HG02678 (cell line): ENCODE measurements at regions not wholly inside any gene's neighbourhood (a gene's known extent, or its start where the extent isn't known, plus 50 kb on each side); places are given as distances from the start of the nearest gene placed in this dataset.
"Not testable (repeated sequence)": the region's sequence is repeated elsewhere in the genome, so short reads cannot be mapped to it uniquely, and the experiment has no call there.

ENCODE experiments used
- ATAC-seq: cut with Tn5 transposase; IDR thresholded peaks from one replicate; pipeline ENCODE4 v1.9.1; 2021; ENCODE audit warnings: mild to moderate bottlenecking, moderate library complexity; ENCODE audit not compliant: unreplicated experiment

DNA sequence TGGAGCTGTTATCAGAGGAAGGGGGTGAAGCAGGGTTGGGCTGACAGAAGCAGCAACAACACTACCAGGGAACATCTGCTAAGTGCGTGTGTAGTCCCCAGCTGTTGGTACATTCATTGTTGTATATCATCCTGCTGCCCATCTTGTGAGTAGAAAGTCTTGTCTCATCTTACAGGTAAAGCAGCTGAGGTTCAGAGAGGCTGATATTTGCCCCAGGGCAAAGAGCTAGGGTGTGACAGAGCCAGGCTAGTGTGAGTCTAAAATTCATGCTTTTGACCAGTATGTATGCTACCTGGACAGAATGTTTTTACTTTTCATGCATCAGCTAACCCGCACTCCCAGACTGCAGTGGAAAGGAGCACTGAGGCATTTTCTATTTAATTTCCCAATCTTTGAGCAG, 221.6 kb downstream of the STK31 start:
- ATAC-seq: no peak

GRCh38 chr7:23938215-23938614, 228.2 kb downstream of the STK31 start:
- ATAC-seq: no peak

- peak; percentile 78 for ATAC-seq
Measured at GRCh38 chr7:23938937-23939552, 229.0 kb downstream of the STK31 start.

DNA sequence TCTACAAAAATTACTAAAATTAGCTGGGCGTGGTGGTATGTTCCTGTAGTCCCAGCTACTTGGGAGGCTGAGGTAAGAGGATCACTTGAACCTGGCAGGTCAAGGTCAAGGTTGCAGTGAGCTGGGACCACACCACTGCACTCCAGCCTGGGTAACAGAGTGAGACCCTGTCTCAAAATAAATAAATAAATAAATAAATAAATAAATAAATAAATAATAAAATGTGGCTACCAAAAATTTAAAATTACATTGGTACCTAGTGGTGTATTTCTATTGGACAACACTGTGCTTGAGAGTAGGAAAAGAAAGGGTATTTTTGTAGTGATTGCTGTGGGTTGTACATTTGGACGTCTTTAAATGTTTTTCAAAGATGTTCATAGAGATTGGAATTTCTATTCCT, 229.7 kb downstream of the STK31 start:
- not testable (repeated sequence) for ATAC-seq

- ATAC-seq: no peak
Measured at GRCh38 chr7:23941551-23941950, 231.5 kb downstream of the STK31 start.

- ATAC-seq: no peak
Measured at GRCh38 chr7:23942032-23942431, 232.0 kb downstream of the STK31 start.

DNA sequence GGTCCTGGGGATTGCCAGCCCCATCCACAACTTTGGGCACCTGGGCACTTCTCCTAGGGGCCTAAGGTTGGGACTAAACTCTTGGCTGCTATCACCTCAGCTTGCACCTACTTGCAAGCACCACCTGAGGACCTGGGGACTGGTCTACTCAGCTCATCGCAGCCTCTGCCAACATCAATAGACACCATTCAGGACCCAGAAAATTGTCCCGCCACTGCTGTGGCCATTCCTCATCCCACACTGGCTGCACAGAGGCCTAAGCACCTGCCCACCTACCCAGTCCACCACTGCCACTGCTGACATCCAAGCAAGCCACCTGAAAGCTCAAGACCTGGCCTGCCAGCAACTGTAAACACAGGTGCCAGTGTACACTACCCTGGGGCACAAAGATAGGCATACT, 234.1 kb downstream of the STK31 start:
- no peak for ATAC-seq

GRCh38 chr7:23945472-23945871, 235.5 kb downstream of the STK31 start:
- no peak for ATAC-seq

DNA sequence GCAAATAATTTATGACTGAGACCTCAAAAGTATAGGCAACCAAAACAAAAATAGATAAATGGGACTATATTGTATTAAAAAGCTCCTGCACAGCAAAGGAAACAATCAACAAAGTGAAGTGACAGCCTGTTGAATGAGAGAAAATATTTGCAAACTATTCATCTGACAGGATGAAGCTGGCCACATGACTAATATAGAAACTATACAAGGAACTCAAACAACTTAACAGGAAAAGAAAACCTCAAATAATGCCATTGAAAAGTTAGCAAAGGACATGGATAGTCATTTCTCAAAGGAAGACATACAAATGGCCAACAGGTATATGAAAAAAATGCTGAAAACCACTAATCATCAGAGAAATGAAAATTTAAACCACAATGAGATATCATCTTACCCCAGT, 245.1 kb downstream of the STK31 start:
- no peak for ATAC-seq

GRCh38 chr7:23955600-23956149, 245.7 kb downstream of the STK31 start:
- ATAC-seq: no peak

DNA sequence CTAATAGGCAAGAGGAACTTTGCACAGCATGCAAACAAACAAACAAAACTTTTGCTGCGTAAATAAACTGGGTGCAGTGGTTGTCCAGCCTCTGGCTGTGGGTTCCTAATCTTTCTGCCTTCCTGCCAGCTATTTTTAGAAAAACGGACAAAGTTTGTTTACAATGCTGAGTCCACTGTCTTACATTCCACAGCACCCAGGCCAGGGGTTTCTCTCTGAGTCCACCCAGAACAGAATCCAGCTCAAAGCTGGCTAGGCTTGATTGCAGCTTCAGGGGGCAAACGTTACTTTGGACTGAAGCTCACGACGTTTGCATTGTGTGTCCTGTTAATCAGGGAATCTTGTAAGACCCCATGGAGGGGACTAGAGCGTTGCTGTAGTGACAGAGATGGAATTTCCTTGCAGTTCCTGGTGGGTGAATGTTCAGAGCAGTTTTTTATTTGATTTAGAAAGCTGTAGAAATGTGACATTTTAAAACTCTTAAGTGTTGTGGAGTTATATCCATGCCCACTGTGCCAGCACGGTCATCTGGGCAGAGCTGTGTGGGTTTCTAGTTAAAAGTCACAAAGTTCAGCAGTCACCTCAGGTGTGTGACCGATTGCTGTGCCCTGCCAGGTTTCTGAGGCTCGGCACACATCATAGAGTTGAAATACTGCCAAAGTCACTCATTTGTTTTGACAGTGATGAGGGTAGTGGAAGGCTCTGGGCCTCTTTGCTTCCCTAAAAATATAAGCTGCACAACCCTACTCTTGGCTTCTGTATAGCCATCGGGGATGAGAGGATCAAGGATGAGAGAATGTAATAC, 247.0 kb downstream of the STK31 start:
- no peak for ATAC-seq

DNA sequence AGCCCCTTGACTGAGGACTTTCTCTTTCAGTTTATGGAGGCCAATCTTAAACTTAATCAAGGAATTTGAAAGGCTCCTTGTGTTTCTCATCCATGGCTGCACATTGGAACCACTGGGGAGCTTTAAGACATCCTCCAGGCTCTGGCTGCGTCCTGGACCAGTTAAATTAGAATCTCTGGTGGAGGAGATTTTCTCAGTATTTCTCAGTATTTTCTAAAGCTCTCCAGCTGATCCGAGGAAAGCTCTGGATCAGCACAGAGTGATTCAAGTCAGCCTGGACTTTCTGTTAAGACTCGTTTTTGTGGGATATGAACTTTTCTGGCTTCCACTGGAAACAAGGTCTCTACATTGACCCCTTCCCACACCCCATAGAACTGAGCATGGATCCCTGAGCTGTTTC, 249.8 kb downstream of the STK31 start:
- no peak for ATAC-seq

DNA sequence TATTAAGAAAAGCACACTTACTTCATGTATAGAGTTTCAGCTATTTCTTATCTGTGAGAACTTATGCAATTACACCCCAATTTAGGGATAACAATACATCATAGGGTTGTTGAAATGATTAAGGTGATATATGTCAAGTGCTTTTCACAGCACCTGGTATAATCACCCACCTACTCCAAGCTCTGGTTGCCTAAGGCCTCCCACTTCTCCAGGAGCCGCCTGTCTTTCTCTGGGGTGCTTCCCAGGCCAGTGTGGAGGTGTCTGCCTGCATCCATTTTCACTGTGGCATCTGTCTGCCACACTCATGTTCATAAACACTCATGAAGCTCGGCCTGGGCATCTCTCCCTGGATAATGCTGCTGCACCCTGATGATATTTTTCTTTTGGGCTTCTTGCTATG, 250.3 kb downstream of the STK31 start:
- no peak for ATAC-seq

GRCh38 chr7:23963461-23964165, 253.6 kb downstream of the STK31 start:
- ATAC-seq: no peak

- no peak for ATAC-seq
Measured at GRCh38 chr7:23964715-23965114, 254.7 kb downstream of the STK31 start.

DNA sequence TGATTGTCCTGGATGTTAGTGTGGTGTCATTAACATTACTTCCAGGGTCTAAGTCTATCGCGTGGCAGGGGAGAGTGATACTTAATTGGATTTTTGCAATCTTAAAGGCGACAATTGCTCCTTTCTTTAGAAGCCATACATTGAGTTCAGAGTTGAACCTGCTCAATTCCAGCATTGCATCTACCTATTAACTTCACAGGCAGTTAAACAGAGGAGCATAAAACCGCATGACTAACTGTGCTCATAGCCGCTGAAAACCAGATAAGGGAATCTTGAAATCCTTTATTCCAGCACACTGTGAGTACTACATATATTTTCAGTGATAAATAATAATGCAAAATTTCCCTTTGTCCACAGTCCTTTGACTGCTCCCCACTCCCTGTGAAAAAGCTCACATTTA, 255.3 kb downstream of the STK31 start:
- ATAC-seq: no peak

GRCh38 chr7:23966941-23967340, 256.9 kb downstream of the STK31 start:
- ATAC-seq: no peak

GRCh38 chr7:23967949-23968599, 258.1 kb downstream of the STK31 start:
- no peak for ATAC-seq

- ATAC-seq: no peak
Measured at GRCh38 chr7:23968791-23969190, 258.8 kb downstream of the STK31 start.

DNA sequence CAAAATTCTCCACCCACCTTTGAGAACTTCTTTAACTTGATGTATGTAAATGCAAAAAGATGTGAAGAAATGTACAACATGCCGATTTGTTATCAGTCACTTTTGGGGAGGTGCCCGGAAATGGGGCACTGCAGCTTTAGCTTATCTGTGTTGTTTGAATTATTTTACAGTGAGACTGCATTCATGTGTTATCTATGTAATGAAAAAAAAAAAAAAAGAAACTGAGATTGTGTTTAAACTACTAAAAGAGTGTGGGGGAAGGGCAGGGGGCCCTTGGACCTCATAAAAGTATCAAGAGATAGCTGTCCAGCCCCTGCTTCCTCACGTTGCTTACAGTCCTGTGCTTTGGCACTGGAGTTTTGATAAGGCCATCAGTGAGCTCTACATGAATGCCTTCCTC, 259.4 kb downstream of the STK31 start:
- no peak for ATAC-seq

DNA sequence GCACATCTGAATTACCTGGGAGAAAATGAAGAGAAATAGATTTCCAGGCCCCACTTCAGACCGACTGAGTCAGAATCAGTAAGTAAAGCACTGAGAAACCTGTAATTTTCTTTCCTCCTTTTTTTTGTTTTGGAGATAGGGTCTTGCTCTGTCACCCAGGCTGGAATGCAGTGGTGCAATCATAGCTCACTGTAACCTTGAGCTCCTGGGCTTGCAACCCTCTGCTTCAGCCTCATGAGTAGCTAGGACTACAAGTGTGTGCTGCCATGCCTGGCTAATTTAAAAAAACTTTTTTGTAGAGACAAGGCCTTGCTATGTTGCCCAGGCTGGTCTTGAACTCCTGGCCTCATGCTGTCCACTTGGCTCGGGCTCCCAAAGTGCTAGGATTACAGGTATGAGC, 260.2 kb downstream of the STK31 start:
- no peak for ATAC-seq
